ENCODE measurements at regions not wholly inside any gene's neighbourhood (a gene's known extent, or its start where the extent isn't known, plus 50 kb on each side); places are given as distances from the start of the nearest gene placed in this dataset.

DNA sequence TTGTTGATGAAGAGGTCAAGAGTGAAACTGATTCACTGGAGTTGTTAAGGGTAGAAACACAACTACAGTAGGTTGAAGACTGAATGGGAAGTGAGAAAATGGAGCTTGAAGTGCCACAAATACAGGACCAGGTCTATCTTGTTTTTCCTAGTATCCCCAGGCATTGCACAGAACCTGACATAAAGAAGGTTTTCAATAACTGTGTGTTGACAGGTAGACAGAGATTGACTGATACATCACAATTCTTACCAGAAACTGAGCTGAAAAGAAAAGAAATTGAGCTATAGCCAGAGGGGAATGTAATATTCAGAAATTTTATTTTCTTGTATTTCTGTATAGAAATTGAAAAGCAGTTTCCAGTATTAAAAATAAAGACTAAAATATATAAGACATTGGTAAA is 767.7 kb downstream of the PCDH17 start:
- H3K27me3 ChIP-seq (ENCODE audit: low read length), result no peaks in the 10 kb centered on the region
- no peaks in the 10 kb centered on the region for H3K79me2 ChIP-seq (ENCODE audit: low read length)
- peaks cover 33% of the 10 kb centered on the region for H3K9me3 ChIP-seq (ENCODE audit: low read length)
- DNase-seq, result no peak
- no peaks in the 10 kb centered on the region for H4K20me1 ChIP-seq (ENCODE audit: insufficient read depth, low read depth, low read length)
- no peak overlapping the region for H3K4me3 ChIP-seq (ENCODE audit: low read length)
- no peaks in the 10 kb centered on the region for H3K36me3 ChIP-seq (ENCODE audit: insufficient read depth, low read length)
- no peak overlapping the region for H3K9ac ChIP-seq (ENCODE audit: low read length)
- no peak overlapping the region for H3K27ac ChIP-seq (ENCODE audit: low read length)
- H3K4me1 ChIP-seq (ENCODE audit: low read length), result no peaks in the 10 kb centered on the region
- no peak overlapping the region for H3K4me2 ChIP-seq (ENCODE audit: low read depth, low read length, poor library complexity, severe bottlenecking)
- H3K9me2 ChIP-seq (replicated peaks; ENCODE audit: insufficient read depth, low read length), result no peaks in the 10 kb centered on the region
- no peak overlapping the region for H2AFZ ChIP-seq (ENCODE audit: low read length)

DNA sequence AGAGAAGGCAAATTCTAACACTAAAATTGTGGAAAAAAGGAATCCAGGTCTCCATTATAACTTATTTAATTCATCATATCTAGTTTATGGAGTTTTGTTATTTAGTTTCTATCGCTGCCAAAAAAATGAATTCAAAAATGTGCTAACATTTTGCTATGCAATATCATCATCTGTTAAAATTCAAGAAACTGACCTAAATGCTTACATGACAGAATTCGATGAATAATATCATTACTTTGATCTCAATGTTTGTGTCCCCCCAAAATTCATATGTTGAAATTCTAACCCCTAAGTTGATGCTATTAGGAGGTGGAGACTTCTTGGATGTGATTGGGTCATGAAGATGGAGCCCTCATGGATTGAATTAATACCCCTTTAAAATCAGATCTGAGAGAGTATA is 775.0 kb downstream of the PCDH17 start:
- Histone ChIP-seq H3K4me1 (ENCODE audit: low read length) (no peaks in the 10 kb centered on the region), H4K20me1 (ENCODE audit: insufficient read depth, low read depth, low read length) (no peaks in the 10 kb centered on the region), H3K9ac (ENCODE audit: low read length) (no peak overlapping the region), H3K36me3 (ENCODE audit: insufficient read depth, low read length) (no peaks in the 10 kb centered on the region), H3K4me3 (ENCODE audit: low read length) (no peak overlapping the region), H3K9me2 (replicated peaks; ENCODE audit: insufficient read depth, low read length) (no peaks in the 10 kb centered on the region), H2AFZ (ENCODE audit: low read length) (no peak overlapping the region), H3K79me2 (ENCODE audit: low read length) (no peaks in the 10 kb centered on the region), H3K27me3 (ENCODE audit: low read length) (no peaks in the 10 kb centered on the region), H3K27ac (ENCODE audit: low read length) (no peak overlapping the region), H3K4me2 (ENCODE audit: low read depth, low read length, poor library complexity, severe bottlenecking) (no peak overlapping the region), H3K9me3 (ENCODE audit: low read length) (peaks cover 46% of the 10 kb centered on the region)
- no peak for DNase-seq

GRCh38 chr13:58429917-58430316 is 798.4 kb downstream of the PCDH17 start:
- no peaks in the 10 kb centered on the region for H3K27me3 ChIP-seq (ENCODE audit: low read length)
- no peaks in the 10 kb centered on the region for H3K9me2 ChIP-seq (replicated peaks; ENCODE audit: insufficient read depth, low read length)
- no peak overlapping the region for H3K9ac ChIP-seq (ENCODE audit: low read length)
- H3K36me3 ChIP-seq (ENCODE audit: insufficient read depth, low read length), result no peaks in the 10 kb centered on the region
- H3K79me2 ChIP-seq (ENCODE audit: low read length), result no peaks in the 10 kb centered on the region
- H4K20me1 ChIP-seq (ENCODE audit: insufficient read depth, low read depth, low read length), result no peaks in the 10 kb centered on the region
- H3K4me2 ChIP-seq (ENCODE audit: low read depth, low read length, poor library complexity, severe bottlenecking), result no peak overlapping the region
- H3K4me3 ChIP-seq (ENCODE audit: low read length), result no peak overlapping the region
- H3K4me1 ChIP-seq (ENCODE audit: low read length), result no peaks in the 10 kb centered on the region
- DNase-seq, result no peak
- peaks cover 33% of the 10 kb centered on the region for H3K9me3 ChIP-seq (ENCODE audit: low read length)
- H2AFZ ChIP-seq (ENCODE audit: low read length), result no peak overlapping the region
- no peak overlapping the region for H3K27ac ChIP-seq (ENCODE audit: low read length)

DNA sequence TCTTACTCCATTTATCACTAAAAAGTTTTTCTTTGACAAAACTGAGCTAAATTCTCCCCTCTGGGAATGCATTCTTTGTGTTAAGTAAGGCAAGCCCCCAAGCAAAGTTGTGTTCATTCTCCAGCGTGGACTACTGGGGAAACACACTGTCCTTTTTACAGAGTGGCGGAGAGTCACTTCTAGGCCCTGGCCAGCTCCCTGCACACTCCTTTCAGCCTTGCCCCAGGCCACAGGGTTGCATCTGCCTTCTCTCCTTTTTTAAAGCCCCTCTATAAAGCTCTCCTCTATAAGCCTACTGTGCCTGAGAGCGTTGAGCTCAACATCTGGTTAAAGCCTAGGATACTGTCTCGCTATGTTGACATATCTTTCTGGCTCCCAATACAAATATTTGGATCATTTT is 803.4 kb downstream of the PCDH17 start:
- H3K4me2 ChIP-seq (ENCODE audit: low read depth, low read length, poor library complexity, severe bottlenecking), result no peak overlapping the region
- H2AFZ ChIP-seq (ENCODE audit: low read length), result no peak overlapping the region
- H3K36me3 ChIP-seq (ENCODE audit: insufficient read depth, low read length), result no peaks in the 10 kb centered on the region

DNA sequence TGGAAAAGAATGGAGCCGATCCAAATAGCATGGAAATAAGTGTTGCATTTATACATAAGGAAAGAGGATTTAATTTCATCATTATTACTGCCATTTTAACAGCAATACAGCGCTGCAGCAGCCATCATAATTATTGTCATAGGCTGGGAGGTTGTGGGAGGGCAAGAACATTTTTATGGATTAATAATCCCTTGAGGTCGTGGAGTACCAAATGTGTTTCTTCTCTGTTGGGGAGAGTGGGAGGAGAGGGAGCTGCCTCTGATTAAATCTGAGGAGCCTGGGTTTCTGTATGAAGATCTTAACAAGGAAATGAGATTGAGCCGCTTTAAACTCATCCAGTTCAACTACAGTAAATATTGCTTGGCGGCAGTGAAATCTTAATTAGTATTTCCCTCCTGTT is 805.9 kb downstream of the PCDH17 start:
- Histone ChIP-seq H2AFZ (ENCODE audit: low read length) (no peak overlapping the region), H3K4me2 (ENCODE audit: low read depth, low read length, poor library complexity, severe bottlenecking) (no peak overlapping the region), H3K9ac (ENCODE audit: low read length) (no peak overlapping the region), H3K27ac (ENCODE audit: low read length) (no peak overlapping the region), H3K9me3 (ENCODE audit: low read length) (peaks cover 24% of the 10 kb centered on the region), H3K27me3 (ENCODE audit: low read length) (no peaks in the 10 kb centered on the region), H3K79me2 (ENCODE audit: low read length) (no peaks in the 10 kb centered on the region), H3K36me3 (ENCODE audit: insufficient read depth, low read length) (no peaks in the 10 kb centered on the region), H3K4me1 (ENCODE audit: low read length) (no peaks in the 10 kb centered on the region), H3K4me3 (ENCODE audit: low read length) (no peak overlapping the region), H4K20me1 (ENCODE audit: insufficient read depth, low read depth, low read length) (no peaks in the 10 kb centered on the region), H3K9me2 (replicated peaks; ENCODE audit: insufficient read depth, low read length) (no peaks in the 10 kb centered on the region)
- DNase-seq, result no peak

More for the DNA sequence above, 803.4 kb downstream of the PCDH17 start:
- Histone ChIP-seq H3K79me2 (ENCODE audit: low read length) (no peaks in the 10 kb centered on the region), H3K4me1 (ENCODE audit: low read length) (no peaks in the 10 kb centered on the region), H3K9me2 (replicated peaks; ENCODE audit: insufficient read depth, low read length) (no peaks in the 10 kb centered on the region), H3K27ac (ENCODE audit: low read length) (no peak overlapping the region), H3K9me3 (ENCODE audit: low read length) (peaks cover 37% of the 10 kb centered on the region), H3K9ac (ENCODE audit: low read length) (no peak overlapping the region), H4K20me1 (ENCODE audit: insufficient read depth, low read depth, low read length) (no peaks in the 10 kb centered on the region), H3K4me3 (ENCODE audit: low read length) (no peak overlapping the region), H3K27me3 (ENCODE audit: low read length) (no peaks in the 10 kb centered on the region)
- DNase-seq, result no peak

DNA sequence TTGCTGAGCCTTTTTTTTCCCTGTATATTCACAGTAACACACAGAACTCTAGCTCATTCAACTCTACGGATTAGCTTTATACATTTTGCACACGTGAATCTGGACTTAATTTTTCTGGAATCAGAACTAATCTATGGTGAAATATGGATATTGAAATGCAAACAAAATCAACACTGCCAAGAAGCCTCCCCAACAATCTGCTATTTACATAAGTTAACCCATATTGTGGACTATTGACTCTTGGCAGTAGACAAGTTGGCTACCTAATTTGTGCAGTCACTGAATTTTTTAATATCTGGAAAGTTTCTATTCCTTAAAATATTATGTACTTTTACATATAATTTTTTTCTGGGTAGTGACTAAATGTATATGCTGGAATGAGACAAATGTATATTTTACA is 815.4 kb downstream of the PCDH17 start:
- no peak for DNase-seq
- no peak overlapping the region for H3K27ac ChIP-seq (ENCODE audit: low read length)
- H3K4me2 ChIP-seq (ENCODE audit: low read depth, low read length, poor library complexity, severe bottlenecking), result no peak overlapping the region
- H3K79me2 ChIP-seq (ENCODE audit: low read length), result no peaks in the 10 kb centered on the region
- H2AFZ ChIP-seq (ENCODE audit: low read length), result no peak overlapping the region
- H3K36me3 ChIP-seq (ENCODE audit: insufficient read depth, low read length), result no peaks in the 10 kb centered on the region
- no peaks in the 10 kb centered on the region for H3K4me1 ChIP-seq (ENCODE audit: low read length)
- H3K4me3 ChIP-seq (ENCODE audit: low read length), result no peak overlapping the region
- no peaks in the 10 kb centered on the region for H3K9me2 ChIP-seq (replicated peaks; ENCODE audit: insufficient read depth, low read length)
- no peaks in the 10 kb centered on the region for H4K20me1 ChIP-seq (ENCODE audit: insufficient read depth, low read depth, low read length)
- no peak overlapping the region for H3K9ac ChIP-seq (ENCODE audit: low read length)
- H3K9me3 ChIP-seq (ENCODE audit: low read length), result peaks cover 19% of the 10 kb centered on the region
- no peaks in the 10 kb centered on the region for H3K27me3 ChIP-seq (ENCODE audit: low read length)

GRCh38 chr13:58452123-58452623 is 820.6 kb downstream of the PCDH17 start:
- no peaks in the 10 kb centered on the region for H3K9me2 ChIP-seq (replicated peaks; ENCODE audit: insufficient read depth, low read length)
- H3K4me2 ChIP-seq (ENCODE audit: low read depth, low read length, poor library complexity, severe bottlenecking), result no peak overlapping the region
- H3K27ac ChIP-seq (ENCODE audit: low read length), result no peak overlapping the region
- no peaks in the 10 kb centered on the region for H3K4me1 ChIP-seq (ENCODE audit: low read length)
- H3K4me3 ChIP-seq (ENCODE audit: low read length), result no peak overlapping the region
- H3K79me2 ChIP-seq (ENCODE audit: low read length), result no peaks in the 10 kb centered on the region
- H3K9ac ChIP-seq (ENCODE audit: low read length), result no peak overlapping the region
- DNase-seq, result no peak
- H4K20me1 ChIP-seq (ENCODE audit: insufficient read depth, low read depth, low read length), result no peaks in the 10 kb centered on the region
- no peak overlapping the region for H2AFZ ChIP-seq (ENCODE audit: low read length)
- no peaks in the 10 kb centered on the region for H3K27me3 ChIP-seq (ENCODE audit: low read length)
- peaks cover 37% of the 10 kb centered on the region for H3K9me3 ChIP-seq (ENCODE audit: low read length)
- no peaks in the 10 kb centered on the region for H3K36me3 ChIP-seq (ENCODE audit: insufficient read depth, low read length)

DNA sequence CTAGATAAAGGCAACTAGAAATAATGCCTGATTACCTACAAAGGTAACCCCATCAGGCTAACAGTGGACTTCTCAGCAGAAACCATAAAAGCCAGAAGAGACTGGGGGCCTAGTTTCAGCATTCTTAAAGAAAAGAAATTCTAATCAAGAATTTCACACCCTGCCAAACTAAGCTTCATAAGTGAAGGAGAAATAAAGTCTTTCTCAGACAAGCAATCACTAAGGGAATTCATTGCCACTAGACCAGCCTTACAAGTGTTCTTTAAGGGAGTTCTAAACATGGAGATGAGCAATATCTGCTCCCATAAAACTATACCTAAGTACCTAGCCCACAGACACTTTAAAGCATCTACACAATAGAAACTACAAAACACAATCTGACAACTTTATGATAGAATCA is 823.5 kb downstream of the PCDH17 start:
- DNase-seq, result no peak
- Histone ChIP-seq H3K9ac (ENCODE audit: low read length) (no peak overlapping the region), H3K27me3 (ENCODE audit: low read length) (no peaks in the 10 kb centered on the region), H3K4me2 (ENCODE audit: low read depth, low read length, poor library complexity, severe bottlenecking) (no peak overlapping the region), H3K27ac (ENCODE audit: low read length) (no peak overlapping the region), H2AFZ (ENCODE audit: low read length) (no peak overlapping the region), H3K36me3 (ENCODE audit: insufficient read depth, low read length) (no peaks in the 10 kb centered on the region), H3K9me3 (ENCODE audit: low read length) (peaks cover 32% of the 10 kb centered on the region), H3K4me3 (ENCODE audit: low read length) (no peak overlapping the region), H3K79me2 (ENCODE audit: low read length) (no peaks in the 10 kb centered on the region), H3K9me2 (replicated peaks; ENCODE audit: insufficient read depth, low read length) (no peaks in the 10 kb centered on the region), H3K4me1 (ENCODE audit: low read length) (no peaks in the 10 kb centered on the region), H4K20me1 (ENCODE audit: insufficient read depth, low read depth, low read length) (no peaks in the 10 kb centered on the region)

GRCh38 chr13:58461217-58461616 is 829.7 kb downstream of the PCDH17 start:
- H3K36me3 ChIP-seq (ENCODE audit: insufficient read depth, low read length), result no peaks in the 10 kb centered on the region
- no peaks in the 10 kb centered on the region for H3K4me1 ChIP-seq (ENCODE audit: low read length)
- no peak for DNase-seq
- H3K4me2 ChIP-seq (ENCODE audit: low read depth, low read length, poor library complexity, severe bottlenecking), result no peak overlapping the region
- peaks cover 24% of the 10 kb centered on the region for H3K9me3 ChIP-seq (ENCODE audit: low read length)
- H3K9ac ChIP-seq (ENCODE audit: low read length), result no peak overlapping the region
- H3K79me2 ChIP-seq (ENCODE audit: low read length), result no peaks in the 10 kb centered on the region
- H3K9me2 ChIP-seq (replicated peaks; ENCODE audit: insufficient read depth, low read length), result no peaks in the 10 kb centered on the region
- no peaks in the 10 kb centered on the region for H4K20me1 ChIP-seq (ENCODE audit: insufficient read depth, low read depth, low read length)
- no peaks in the 10 kb centered on the region for H3K27me3 ChIP-seq (ENCODE audit: low read length)
- H3K4me3 ChIP-seq (ENCODE audit: low read length), result no peak overlapping the region
- no peak overlapping the region for H2AFZ ChIP-seq (ENCODE audit: low read length)
- no peak overlapping the region for H3K27ac ChIP-seq (ENCODE audit: low read length)
